ENCODE measurements at regions not wholly inside any gene's neighbourhood (a gene's known extent, or its start where the extent isn't known, plus 50 kb on each side); places are given as distances from the start of the nearest gene placed in this dataset.

DNA sequence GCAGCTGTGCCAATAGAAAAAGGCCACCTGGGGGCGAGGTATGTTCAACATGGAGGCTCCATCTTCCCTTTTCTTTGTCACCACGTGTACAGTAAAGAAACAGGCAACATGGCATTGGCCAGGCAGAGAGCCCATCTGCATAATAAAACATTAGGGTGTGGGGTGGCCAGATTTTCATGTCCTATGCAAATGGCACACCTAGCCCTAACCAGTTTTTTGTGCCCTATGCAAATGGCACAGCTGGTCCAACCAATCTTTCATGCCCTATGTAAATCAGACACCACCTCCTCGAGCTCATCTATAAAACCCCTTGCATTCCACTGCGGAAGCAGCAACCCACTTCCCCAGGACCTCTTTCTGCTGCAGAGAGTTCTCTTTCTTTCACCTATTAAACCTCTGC, 149.1 kb upstream of the RGS6 start:
- Histone ChIP-seq H3K4me3 (ENCODE audit: low read length, poor library complexity, severe bottlenecking) (no peak overlapping the region), H3K36me3 (ENCODE audit: insufficient read depth, low read length) (no peaks in the 10 kb centered on the region), H2AFZ (ENCODE audit: low read length) (no peak overlapping the region; the same call in 1 of the 2 replicates), H3K9me3 (ENCODE audit: insufficient read depth, low read depth, low read length) (no peaks in the 10 kb centered on the region), H3K27me3 (ENCODE audit: insufficient read depth, low read length, poor library complexity, severe bottlenecking) (no peaks in the 10 kb centered on the region), H3K9ac (ENCODE audit: low read depth, low read length, poor library complexity, severe bottlenecking) (no peak overlapping the region), H4K20me1 (ENCODE audit: insufficient read depth, low read length, poor library complexity, severe bottlenecking) (no peaks in the 10 kb centered on the region), H3K79me2 (ENCODE audit: insufficient read depth, low read length) (no peaks in the 10 kb centered on the region), H3F3A (ENCODE audit: low read depth) (no peaks in the 10 kb centered on the region), H3K4me1 (ENCODE audit: insufficient read depth, low read length, poor library complexity, severe bottlenecking) (no peaks in the 10 kb centered on the region), H3K9me2 (replicated peaks; ENCODE audit: low read depth, low read length) (no peaks in the 10 kb centered on the region), H3K4me2 (ENCODE audit: low read depth, low read length, poor library complexity, severe bottlenecking) (no peak overlapping the region)
- TF ChIP-seq, protein P1, sequence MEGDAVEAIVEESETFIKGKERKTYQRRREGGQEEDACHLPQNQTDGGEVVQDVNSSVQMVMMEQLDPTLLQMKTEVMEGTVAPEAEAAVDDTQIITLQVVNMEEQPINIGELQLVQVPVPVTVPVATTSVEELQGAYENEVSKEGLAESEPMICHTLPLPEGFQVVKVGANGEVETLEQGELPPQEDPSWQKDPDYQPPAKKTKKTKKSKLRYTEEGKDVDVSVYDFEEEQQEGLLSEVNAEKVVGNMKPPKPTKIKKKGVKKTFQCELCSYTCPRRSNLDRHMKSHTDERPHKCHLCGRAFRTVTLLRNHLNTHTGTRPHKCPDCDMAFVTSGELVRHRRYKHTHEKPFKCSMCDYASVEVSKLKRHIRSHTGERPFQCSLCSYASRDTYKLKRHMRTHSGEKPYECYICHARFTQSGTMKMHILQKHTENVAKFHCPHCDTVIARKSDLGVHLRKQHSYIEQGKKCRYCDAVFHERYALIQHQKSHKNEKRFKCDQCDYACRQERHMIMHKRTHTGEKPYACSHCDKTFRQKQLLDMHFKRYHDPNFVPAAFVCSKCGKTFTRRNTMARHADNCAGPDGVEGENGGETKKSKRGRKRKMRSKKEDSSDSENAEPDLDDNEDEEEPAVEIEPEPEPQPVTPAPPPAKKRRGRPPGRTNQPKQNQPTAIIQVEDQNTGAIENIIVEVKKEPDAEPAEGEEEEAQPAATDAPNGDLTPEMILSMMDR (conservative IDR thresholded peaks at IDR 0.05; ENCODE audit: low read length), result no peak
- no peak for TF ChIP-seq EZH2phosphoT487 (IDR thresholded peaks at IDR 0.05; ENCODE audit: borderline replicate concordance)

DNA sequence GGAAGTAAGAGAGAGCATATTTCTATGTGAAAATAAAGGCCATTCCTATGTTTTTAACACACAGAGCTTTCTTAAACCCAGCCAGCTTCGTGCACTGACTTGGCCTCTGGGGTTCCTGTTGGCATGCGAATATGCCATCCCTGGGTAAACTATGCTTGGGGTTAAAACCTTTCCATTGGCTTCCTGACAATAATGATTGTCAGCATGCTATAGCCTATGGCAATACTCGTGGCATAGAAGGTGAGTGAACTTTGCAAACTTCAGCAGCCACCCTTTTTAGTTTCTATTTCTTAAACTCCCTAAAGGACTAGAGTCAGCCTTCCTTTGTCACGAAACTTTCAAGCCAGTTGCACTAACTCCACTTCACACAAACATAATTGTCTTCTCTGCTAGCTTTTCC, 148.4 kb upstream of the RGS6 start:
- Histone ChIP-seq H3K9ac (ENCODE audit: low read depth, low read length, poor library complexity, severe bottlenecking) (no peak overlapping the region), H3K4me2 (ENCODE audit: low read depth, low read length, poor library complexity, severe bottlenecking) (no peak overlapping the region), H3K9me2 (replicated peaks; ENCODE audit: low read depth, low read length) (no peaks in the 10 kb centered on the region), H3K27me3 (ENCODE audit: insufficient read depth, low read length, poor library complexity, severe bottlenecking) (no peaks in the 10 kb centered on the region), H3F3A (ENCODE audit: low read depth) (no peaks in the 10 kb centered on the region), H3K79me2 (ENCODE audit: insufficient read depth, low read length) (no peaks in the 10 kb centered on the region), H3K4me3 (ENCODE audit: low read length, poor library complexity, severe bottlenecking) (no peak overlapping the region), H4K20me1 (ENCODE audit: insufficient read depth, low read length, poor library complexity, severe bottlenecking) (no peaks in the 10 kb centered on the region), H3K4me1 (ENCODE audit: insufficient read depth, low read length, poor library complexity, severe bottlenecking) (no peaks in the 10 kb centered on the region), H3K36me3 (ENCODE audit: insufficient read depth, low read length) (no peaks in the 10 kb centered on the region), H2AFZ (ENCODE audit: low read length) (no peak overlapping the region; the same call in 1 of the 2 replicates), H3K9me3 (ENCODE audit: insufficient read depth, low read depth, low read length) (no peaks in the 10 kb centered on the region)
- TF ChIP-seq EZH2phosphoT487 (IDR thresholded peaks at IDR 0.05; ENCODE audit: borderline replicate concordance), result no peak
- TF ChIP-seq, protein P1 (conservative IDR thresholded peaks at IDR 0.05; ENCODE audit: low read length), result no peak

- Histone ChIP-seq H3K4me3 (ENCODE audit: low read length, poor library complexity, severe bottlenecking) (no peak overlapping the region), H3K36me3 (ENCODE audit: insufficient read depth, low read length) (no peaks in the 10 kb centered on the region), H2AFZ (ENCODE audit: low read length) (no peak overlapping the region), H3K9ac (ENCODE audit: low read depth, low read length, poor library complexity, severe bottlenecking) (no peak overlapping the region), H3K4me1 (ENCODE audit: insufficient read depth, low read length, poor library complexity, severe bottlenecking) (no peaks in the 10 kb centered on the region), H3K4me2 (ENCODE audit: low read depth, low read length, poor library complexity, severe bottlenecking) (no peak overlapping the region), H3K27me3 (ENCODE audit: insufficient read depth, low read length, poor library complexity, severe bottlenecking) (no peaks in the 10 kb centered on the region), H3K9me3 (ENCODE audit: insufficient read depth, low read depth, low read length) (no peaks in the 10 kb centered on the region), H4K20me1 (ENCODE audit: insufficient read depth, low read length, poor library complexity, severe bottlenecking) (no peaks in the 10 kb centered on the region), H3F3A (ENCODE audit: low read depth) (no peaks in the 10 kb centered on the region), H3K79me2 (ENCODE audit: insufficient read depth, low read length) (no peaks in the 10 kb centered on the region), H3K9me2 (replicated peaks; ENCODE audit: low read depth, low read length) (no peaks in the 10 kb centered on the region)
- TF ChIP-seq EZH2phosphoT487 (IDR thresholded peaks at IDR 0.05; ENCODE audit: borderline replicate concordance), result no peak
- TF ChIP-seq, protein P1 (conservative IDR thresholded peaks at IDR 0.05; ENCODE audit: low read length), result no peak
Observed at GRCh38 chr14:71789005-71789404, 143.2 kb upstream of the RGS6 start.

All from Loucy (cell line).